NT2/D1 (cell line): ENCODE measurements at regions not wholly inside any gene's neighbourhood (a gene's known extent, or its start where the extent isn't known, plus 50 kb on each side); places are given as distances from the start of the nearest gene placed in this dataset.

Experiments used
- SUZ12 ChIP-seq: IDR thresholded peaks from 2 replicates; pipeline ENCODE4 v1.6.1; 2011; ENCODE audit not compliant: insufficient read length, insufficient read depth; ENCODE audit errors: extremely low read depth
- YY1 ChIP-seq: IDR thresholded peaks from 2 replicates; pipeline ENCODE4 v1.6.1; 2011; ENCODE audit not compliant: insufficient read length, insufficient read depth
- ZNF274 ChIP-seq: IDR thresholded peaks from 2 replicates; pipeline ENCODE4 v1.6.1; 2011; ENCODE audit warnings: mild to moderate bottlenecking, low read depth, low read length

DNA sequence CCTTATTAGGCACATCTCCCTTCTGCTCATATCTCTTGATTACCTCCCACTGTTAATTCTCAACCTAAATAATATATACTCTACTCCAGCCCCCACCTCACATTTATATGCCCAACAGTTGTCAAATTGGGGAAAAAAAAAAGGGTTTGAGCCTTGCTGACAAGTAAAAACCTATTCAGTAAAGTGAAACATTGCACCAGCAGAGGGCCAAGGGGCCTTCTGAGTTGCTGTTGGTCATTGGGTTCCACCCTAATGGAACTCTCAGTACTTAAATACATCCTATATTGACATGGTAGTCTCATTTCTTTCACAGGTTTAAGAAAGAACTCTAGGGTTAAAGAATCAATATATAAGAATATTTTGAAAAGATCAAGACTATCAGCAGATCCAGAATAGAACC is 362.2 kb downstream of the SMARCA1 start:
- TF ChIP-seq ZNF274 (no peak), YY1 (no peak), SUZ12 (no peak)
